GM21529 (cell line): ENCODE measurements at regions not wholly inside any gene's neighbourhood (a gene's known extent, or its start where the extent isn't known, plus 50 kb on each side); places are given as distances from the start of the nearest gene placed in this dataset.
"Not testable (repeated sequence)": the region's sequence is repeated elsewhere in the genome, so short reads cannot be mapped to it uniquely, and the experiment has no call there.

Experiments used
- ATAC-seq: cut with Tn5 transposase; IDR thresholded peaks from one replicate; pipeline ENCODE4 v1.9.1; 2021; ENCODE audit not compliant: unreplicated experiment

DNA sequence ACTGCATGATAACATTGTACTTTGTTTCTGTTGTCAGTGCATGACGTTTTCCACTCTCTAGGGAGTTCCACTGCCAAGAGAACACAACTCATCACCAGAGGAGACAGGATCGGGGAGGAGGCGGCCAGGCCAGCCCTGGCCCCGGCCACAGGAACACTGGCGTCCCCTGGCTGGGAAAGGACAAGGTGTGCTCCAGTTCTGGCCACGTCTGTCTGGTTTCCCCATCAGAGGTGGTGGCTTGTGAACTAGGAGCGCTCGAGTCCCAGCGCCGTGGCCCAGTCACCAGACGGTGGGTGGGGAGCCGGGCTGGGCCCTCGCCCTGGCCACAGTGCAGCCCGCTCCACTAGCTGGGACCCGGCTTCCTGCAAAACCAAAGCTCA lies 211.9 kb upstream of the IRX4 start:
- ATAC-seq: no peak

- no peak for ATAC-seq
Measured at GRCh38 chr5:2093859-2094615, 211.3 kb upstream of the IRX4 start.

GRCh38 chr5:2091921-2092320 lies 209.2 kb upstream of the IRX4 start:
- ATAC-seq: no peak

- no peak for ATAC-seq
Measured at GRCh38 chr5:2087980-2088379, 205.3 kb upstream of the IRX4 start.

GRCh38 chr5:2075365-2075764 lies 192.6 kb upstream of the IRX4 start:
- no peak for ATAC-seq

DNA sequence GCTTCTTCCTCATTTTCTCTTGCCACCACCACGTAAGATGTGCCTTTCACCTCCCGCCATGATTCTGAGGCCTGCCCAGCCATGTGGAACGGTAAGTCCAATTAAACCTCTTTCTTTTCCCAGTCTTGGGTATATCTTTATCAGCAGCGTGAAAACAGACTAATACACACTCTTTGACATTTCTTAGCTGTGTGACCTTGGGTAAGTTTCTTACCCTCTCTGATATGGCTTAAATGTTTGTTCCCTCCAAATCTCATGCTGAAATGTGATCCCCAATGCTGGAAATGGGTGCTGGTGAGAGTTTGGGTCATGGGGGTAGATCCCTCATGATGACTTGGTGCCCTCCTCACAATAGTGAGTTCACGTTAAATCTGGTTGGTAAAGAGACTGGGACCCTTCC lies 188.8 kb upstream of the IRX4 start:
- no peak for ATAC-seq

DNA sequence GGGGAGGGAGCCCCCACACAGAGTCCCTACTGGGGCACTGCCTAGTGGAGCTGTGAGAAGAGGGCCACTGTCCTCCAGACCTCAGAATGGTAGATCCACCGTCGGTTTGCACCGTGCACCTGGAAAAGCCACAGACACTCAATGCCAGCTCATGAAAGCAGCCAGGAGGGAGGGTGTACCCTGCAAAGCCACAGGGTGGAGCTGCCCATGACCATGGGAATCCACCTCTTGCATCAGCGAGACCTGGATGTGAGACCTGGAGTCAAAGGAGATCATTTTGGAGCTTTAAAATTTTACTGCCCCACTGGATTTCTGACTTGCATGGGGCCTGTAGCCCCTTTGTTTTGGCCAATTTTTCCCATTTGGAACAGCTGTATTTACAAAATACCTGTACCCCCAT lies 188.1 kb upstream of the IRX4 start:
- ATAC-seq: not testable (repeated sequence)

GRCh38 chr5:2068531-2068930 lies 185.8 kb upstream of the IRX4 start:
- no peak for ATAC-seq

DNA sequence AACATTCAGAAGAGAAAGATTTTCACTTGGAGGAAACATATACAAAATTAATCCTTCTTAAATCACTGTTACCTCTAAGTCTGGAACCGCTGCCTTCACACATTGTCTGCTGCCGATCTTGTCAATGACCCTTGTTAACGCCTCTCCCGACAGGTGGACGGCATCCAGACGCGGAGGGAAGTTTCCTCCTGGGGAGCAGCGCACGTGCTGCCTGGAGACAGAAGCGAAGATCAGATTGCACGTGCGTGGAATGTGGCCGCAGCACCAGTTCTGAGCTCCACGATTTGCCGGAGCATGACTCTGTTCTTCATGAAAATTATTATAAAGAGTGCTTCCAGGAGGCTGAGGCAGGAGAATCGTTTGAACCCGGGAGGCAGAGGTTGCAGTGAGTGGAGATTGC lies 183.6 kb upstream of the IRX4 start:
- no peak for ATAC-seq

DNA sequence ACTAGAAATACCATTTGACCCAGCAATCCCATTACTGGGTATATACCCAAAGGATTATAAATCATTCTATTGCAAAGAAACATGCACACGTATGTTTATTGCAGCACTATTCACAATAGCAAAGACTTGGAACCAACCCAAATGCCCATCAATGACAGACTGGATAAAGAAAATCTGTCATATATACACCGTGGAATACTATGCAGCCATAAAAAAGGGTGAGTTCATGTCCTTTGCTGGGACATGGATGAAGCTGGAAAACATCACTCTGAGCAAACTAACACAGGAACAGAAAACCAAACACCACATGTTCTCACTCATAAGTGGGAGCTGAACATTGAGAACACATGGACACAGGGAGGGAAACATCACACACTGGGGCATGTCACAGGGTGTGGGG lies 180.7 kb upstream of the IRX4 start:
- not testable (repeated sequence) for ATAC-seq

DNA sequence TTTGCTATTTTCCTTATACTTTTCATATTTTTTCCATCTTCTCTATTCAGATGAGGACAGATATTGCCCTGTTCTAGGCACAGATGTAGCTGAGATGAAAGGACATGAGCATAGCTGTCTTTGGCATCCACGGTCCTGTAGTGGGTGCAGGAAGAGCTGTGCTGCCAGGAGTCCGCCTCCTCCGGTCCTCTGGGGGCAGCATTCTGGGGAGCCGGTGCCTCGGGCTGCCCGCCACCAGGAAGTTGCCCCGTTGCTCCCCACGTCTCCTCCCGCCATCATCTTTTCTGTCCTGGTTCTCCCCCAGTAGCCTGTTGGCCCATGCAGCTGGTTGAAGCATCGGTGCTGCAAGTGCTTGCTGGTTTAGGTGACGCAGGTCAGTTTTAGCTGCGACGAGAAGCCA lies 170.0 kb upstream of the IRX4 start:
- ATAC-seq: no peak

DNA sequence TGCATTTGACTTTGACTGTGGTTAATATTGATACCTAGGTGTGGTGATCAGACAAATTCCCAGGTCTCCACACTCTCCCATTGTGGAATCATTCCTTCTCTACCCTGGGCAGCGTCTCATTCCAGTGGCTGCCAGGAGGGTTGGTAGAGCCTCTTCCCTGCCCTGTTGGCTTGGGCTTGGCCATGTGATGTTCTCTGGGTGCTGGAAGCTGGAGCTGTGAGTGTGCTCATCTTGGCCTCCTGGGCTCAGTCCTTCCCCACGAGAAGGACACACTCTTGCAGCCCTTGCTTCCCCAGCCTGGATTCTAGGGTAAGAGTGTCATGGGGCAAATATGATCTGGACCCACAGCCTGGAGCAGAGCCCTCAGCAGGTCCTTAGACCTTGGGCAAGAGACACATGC lies 167.2 kb upstream of the IRX4 start:
- ATAC-seq: no peak

DNA sequence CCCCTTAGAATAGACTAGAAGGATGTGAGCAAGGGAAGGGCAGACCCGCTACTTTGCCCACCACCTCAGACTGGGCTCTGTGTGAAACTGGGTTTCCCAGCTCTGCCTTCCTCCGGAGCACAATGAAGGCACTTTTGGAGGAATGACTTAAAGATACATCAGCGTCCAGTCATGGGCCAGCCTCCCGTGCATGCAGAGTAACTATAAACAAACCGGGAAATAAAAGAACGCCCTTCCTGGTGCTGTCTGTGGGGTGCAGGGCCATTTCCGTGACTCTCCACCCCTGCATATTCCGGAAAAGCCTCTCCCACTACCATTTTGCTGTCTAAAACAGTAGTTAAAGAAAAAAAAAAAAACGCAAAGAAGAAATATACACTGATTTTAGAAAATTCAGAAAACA lies 165.9 kb upstream of the IRX4 start:
- ATAC-seq: no peak

DNA sequence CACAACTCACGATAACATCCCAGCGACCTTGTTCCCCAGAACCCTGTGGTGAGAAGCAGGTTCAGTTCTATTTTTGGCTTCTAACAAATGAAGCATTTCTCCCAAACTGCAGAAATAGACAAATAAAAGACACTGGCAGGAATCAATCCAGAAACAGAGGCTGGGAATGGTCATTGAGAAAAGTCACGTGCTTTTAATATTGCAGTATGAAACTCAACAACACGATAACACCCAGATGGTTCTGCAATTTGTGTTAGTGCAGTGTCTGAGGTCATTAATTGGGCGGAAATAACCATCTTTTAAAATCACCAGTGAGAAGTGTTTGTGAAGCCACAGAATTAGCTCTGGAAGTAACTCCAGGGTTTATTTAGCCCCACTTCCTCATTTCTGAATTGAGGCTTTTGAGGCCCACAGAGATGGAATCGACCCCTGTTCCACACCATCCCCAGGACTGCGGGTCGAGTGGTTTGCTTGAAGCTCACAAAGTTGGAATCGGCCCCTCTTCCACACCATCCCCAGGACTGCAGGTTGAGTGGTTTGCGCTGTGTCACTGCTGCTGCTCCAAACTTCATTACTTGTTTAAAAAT lies 164.7 kb upstream of the IRX4 start:
- no peak for ATAC-seq

- no peak for ATAC-seq
Measured at GRCh38 chr5:2044041-2044440, 161.3 kb upstream of the IRX4 start.

- ATAC-seq: no peak
Measured at GRCh38 chr5:2039180-2039531, 156.4 kb upstream of the IRX4 start.

GRCh38 chr5:2038321-2039179 lies 155.8 kb upstream of the IRX4 start:
- peak; percentile 94 for ATAC-seq

DNA sequence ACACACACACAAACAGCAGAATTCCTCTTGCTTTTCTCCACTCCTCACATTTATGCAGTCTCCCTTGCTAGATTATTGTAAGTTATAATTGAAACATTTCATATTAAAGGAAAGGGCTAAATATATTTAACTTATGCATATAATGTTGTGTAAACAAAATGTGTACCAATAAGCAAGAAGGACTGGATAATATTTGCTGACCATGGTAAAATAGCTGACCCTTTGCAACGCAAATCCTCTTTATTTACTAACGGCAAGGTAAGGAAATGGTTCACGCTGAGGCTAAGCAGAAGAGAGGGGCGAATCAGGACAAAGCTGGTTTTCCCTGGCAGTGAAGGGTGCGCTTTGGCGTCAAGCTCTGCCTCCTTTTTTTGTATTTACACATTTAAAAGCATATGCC lies 154.2 kb upstream of the IRX4 start:
- ATAC-seq: no peak

- ATAC-seq: no peak
Measured at GRCh38 chr5:2032432-2032831, 149.7 kb upstream of the IRX4 start.

GRCh38 chr5:2031581-2031980 lies 148.9 kb upstream of the IRX4 start:
- no peak for ATAC-seq

GRCh38 chr5:2030131-2030530 lies 147.4 kb upstream of the IRX4 start:
- ATAC-seq: no peak

- no peak for ATAC-seq
Measured at GRCh38 chr5:2029206-2029605, 146.5 kb upstream of the IRX4 start.
